CD14-positive monocyte (primary cell): ENCODE measurements at regions not wholly inside any gene's neighbourhood (a gene's known extent, or its start where the extent isn't known, plus 50 kb on each side); places are given as distances from the start of the nearest gene placed in this dataset.
"Not testable (repeated sequence)": the region's sequence is repeated elsewhere in the genome, so short reads cannot be mapped to it uniquely, and the experiment has no call there.

ENCODE experiments used
- DNase-seq, 3 donors: peaks; one replicate each; pipeline ENCODE4 v3.0.0-alpha.2; 2011 to 2022
- H2AFZ ChIP-seq: 2 replicates; pipeline ENCODE4 v1.6.0; 2012; ENCODE audit warnings: mild to moderate bottlenecking, low read depth, low read length, inconsistent platforms; ENCODE audit not compliant: insufficient read depth, poor library complexity, severe bottlenecking
- H3K27ac ChIP-seq, 2 donors: 1 replicate in 1 of 2; 2 replicates in 1 of 2; pipeline ENCODE4 v1.5.1; 2012 to 2013; ENCODE audit warnings: low read length in 2 of 2, control low read depth in 1 of 2, inconsistent platforms in 1 of 2, low read depth in 1 of 2, mild to moderate bottlenecking in 1 of 2
- H3K27me3 ChIP-seq, 2 donors: one replicate each; pipeline versions ENCODE4 v1.6.0 to v1.6.1; 2011 to 2013; ENCODE audit warnings: low read length in 2 of 2; ENCODE audit not compliant: control insufficient read depth in 2 of 2, insufficient read depth in 2 of 2
- H3K36me3 ChIP-seq, 2 donors: replicated peaks in 1 of 2; 1 replicate in 1 of 2; 2 replicates in 1 of 2; pipeline versions ENCODE4 v1.5.1 to v1.6.1; 2012 to 2013; ENCODE audit warnings: low read length in 2 of 2, control low read depth in 1 of 2, inconsistent platforms in 1 of 2, mild to moderate bottlenecking in 1 of 2; ENCODE audit not compliant: insufficient read depth in 2 of 2, control insufficient read depth in 1 of 2
- H3K4me1 ChIP-seq, 2 donors: 1 replicate in 1 of 2; 2 replicates in 1 of 2; pipeline versions ENCODE4 v1.5.1 to v1.6.1; 2012 to 2013; ENCODE audit warnings: low read length in 2 of 2, control low read depth in 1 of 2, inconsistent platforms in 1 of 2, mild to moderate bottlenecking in 1 of 2, moderate library complexity in 1 of 2; ENCODE audit not compliant: insufficient read depth in 2 of 2, control insufficient read depth in 1 of 2
- H3K4me2 ChIP-seq: replicated peaks from 2 replicates; pipeline ENCODE3; 2012; ENCODE audit warnings: low read length, moderate library complexity, mild to moderate bottlenecking; ENCODE audit not compliant: poor library complexity, severe bottlenecking; ENCODE audit errors: extremely low read depth
- H3K4me3 ChIP-seq, 3 experiments: fragments of 200-600 bp in 1 of 3; sonication (generic) in 1 of 3; replicated peaks in 1 of 3; 1 replicate in 2 of 3; 2 replicates in 1 of 3; pipeline ENCODE4 v1.5.1; 2011 to 2013; ENCODE audit warnings: low read length in 3 of 3, mild to moderate bottlenecking in 3 of 3, control low read depth in 2 of 3, low read depth in 2 of 3, inconsistent platforms in 1 of 3, moderate library complexity in 1 of 3
- H3K79me2 ChIP-seq: 2 replicates; pipeline ENCODE4 v1.6.0; 2012; ENCODE audit warnings: mild to moderate bottlenecking, control low read depth, inconsistent platforms, low read length, moderate library complexity; ENCODE audit not compliant: insufficient read depth
- H3K9ac ChIP-seq: 2 replicates; pipeline ENCODE4 v1.6.0; 2017; ENCODE audit warnings: low read length, mild to moderate bottlenecking; ENCODE audit not compliant: insufficient read depth, poor library complexity, severe bottlenecking
- H3K9me3 ChIP-seq, 2 donors: replicated peaks in 1 of 2; 1 replicate in 1 of 2; 2 replicates in 1 of 2; pipeline versions ENCODE4 v1.5.1 to v1.6.1; 2012 to 2013; ENCODE audit warnings: low read length in 2 of 2, control low read depth in 1 of 2; ENCODE audit not compliant: control insufficient read depth in 1 of 2, insufficient read depth in 1 of 2
- H4K20me1 ChIP-seq: 2 replicates; pipeline ENCODE4 v1.6.0; 2012; ENCODE audit warnings: mild to moderate bottlenecking, low read length, control low read depth, moderate library complexity; ENCODE audit not compliant: insufficient read depth
- H3K27ac Mint-ChIP-seq, 7 donors: one replicate each; pipeline ENCODE4 v1.8.0; 2020; ENCODE audit warnings: mild to moderate bottlenecking in 7 of 7, mixed read lengths in 7 of 7, moderate library complexity in 6 of 7, inconsistent platforms in 2 of 7
- H3K27me3 Mint-ChIP-seq, 3 donors: one replicate each; pipeline ENCODE4 v1.8.0; 2021 to 2022; ENCODE audit warnings: low read depth in 3 of 3, mild to moderate bottlenecking in 3 of 3, mixed read lengths in 3 of 3, moderate library complexity in 3 of 3, inconsistent platforms in 1 of 3
- H3K36me3 Mint-ChIP-seq, 2 donors: one replicate each; pipeline ENCODE4 v1.8.0; 2020; ENCODE audit warnings: mixed read lengths in 2 of 2, inconsistent platforms in 1 of 2, mild to moderate bottlenecking in 1 of 2
- H3K4me1 Mint-ChIP-seq: one replicate; pipeline ENCODE4 v1.8.0; 2020; ENCODE audit warnings: mild to moderate bottlenecking, mixed read lengths
- H3K4me3 Mint-ChIP-seq, 2 donors: one replicate each; pipeline ENCODE4 v1.8.0; 2020; ENCODE audit warnings: mild to moderate bottlenecking in 2 of 2, mixed read lengths in 2 of 2, moderate library complexity in 1 of 2
- H3K9me3 Mint-ChIP-seq, 7 donors: one replicate each; pipeline ENCODE4 v1.8.0; 2020 to 2022; ENCODE audit warnings: mixed read lengths in 7 of 7, mild to moderate bottlenecking in 6 of 7, moderate library complexity in 6 of 7, inconsistent platforms in 2 of 7
- CTCF ChIP-seq: fragments of 200-600 bp; IDR thresholded peaks from one replicate; pipeline ENCODE4 v1.8.0; 2022; ENCODE audit warnings: antibody characterized with exemption, mild to moderate bottlenecking
- WGBS: methylation state at CpG from one replicate; pipeline ENCODE4 v1.1.5; 2013; ENCODE audit warnings: missing lambda C conversion rate; ENCODE audit not compliant: insufficient coverage; 5-methylcytosine and 5-hydroxymethylcytosine counted together
- intact Hi-C, 2 donors: fragments of 100-400 bp; cut with micrococcal nuclease; formaldehyde crosslinking; loops; one replicate each; pipeline versions ENCODE4 v1.15.0 to v1.15.1; 2023

GRCh38 chr18:41642756-41643155 lies 312.3 kb upstream of the PIK3C3 start:
- 100% methylated on average over 1 of the region's 2 CpGs for WGBS
- Histone ChIP-seq H3K4me2 (no peak overlapping the region), H3K36me3 (no peaks in the 10 kb centered on the region), H3K4me3 (no peak overlapping the region), H3K79me2 (no peaks in the 10 kb centered on the region), H3K4me1 (no peaks in the 10 kb centered on the region), H2AFZ (no peak overlapping the region), H3K9me3 (peaks cover 0 to 4% of the 10 kb centered on the region in 2 donors), H4K20me1 (no peaks in the 10 kb centered on the region), H3K27ac (no peak overlapping the region), H3K27me3 (no peaks in the 10 kb centered on the region), H3K9ac (no peak overlapping the region)
- Mint-ChIP-seq H3K9me3 (peaks cover 0 to 3% (median 2%) of the 10 kb centered on the region in 7 donors), H3K36me3 (no peaks in the 10 kb centered on the region), H3K27ac (no peak overlapping the region), H3K4me3 (no peak overlapping the region), H3K4me1 (no peaks in the 10 kb centered on the region), H3K27me3 (no peaks in the 10 kb centered on the region)
- no peak for DNase-seq
- no peak for TF ChIP-seq CTCF
- intact Hi-C loops: no loop called here

- H3K9me3 ChIP-seq: peaks cover 0 to 4% of the 10 kb centered on the region in 2 donors
- no peaks in the 10 kb centered on the region for H3K79me2 ChIP-seq
- H3K27me3 Mint-ChIP-seq: no peaks in the 10 kb centered on the region
- H2AFZ ChIP-seq: no peak overlapping the region
- DNase-seq: no peak
- no peak overlapping the region for H3K9ac ChIP-seq
- H4K20me1 ChIP-seq: no peaks in the 10 kb centered on the region
- H3K27ac ChIP-seq: no peak overlapping the region
- no peaks in the 10 kb centered on the region for H3K36me3 ChIP-seq
- no peak overlapping the region for H3K4me2 ChIP-seq
- intact Hi-C loops: no loop called here
- H3K9me3 Mint-ChIP-seq: peaks cover 0 to 6% (median 2%) of the 10 kb centered on the region in 7 donors
- H3K4me1 ChIP-seq: no peaks in the 10 kb centered on the region
- no peak overlapping the region for H3K27ac Mint-ChIP-seq
- H3K4me3 Mint-ChIP-seq: no peak overlapping the region
- H3K4me3 ChIP-seq: no peak overlapping the region
- no peaks in the 10 kb centered on the region for H3K4me1 Mint-ChIP-seq
- H3K27me3 ChIP-seq: no peaks in the 10 kb centered on the region
- no peak for TF ChIP-seq CTCF
- H3K36me3 Mint-ChIP-seq: no peaks in the 10 kb centered on the region
Observed at GRCh38 chr18:41639218-41639617, 315.8 kb upstream of the PIK3C3 start.

- H3K4me2 ChIP-seq, H3K4me3 Mint-ChIP-seq, H3K4me1 ChIP-seq, H3K36me3 Mint-ChIP-seq, H3K4me1 Mint-ChIP-seq, H3K27ac ChIP-seq, DNase-seq, H4K20me1 ChIP-seq, H3K79me2 ChIP-seq, H3K36me3 ChIP-seq, H3K9ac ChIP-seq, H3K4me3 ChIP-seq, H2AFZ ChIP-seq, H3K9me3 ChIP-seq, H3K27me3 Mint-ChIP-seq, H3K27me3 ChIP-seq, H3K27ac Mint-ChIP-seq, intact Hi-C loops: not testable (repeated sequence)
- WGBS: 92% methylated on average over 17 of the region's 26 CpGs
- peaks cover 5 to 15% (median 9%) of the 10 kb centered on the region in 7 donors for H3K9me3 Mint-ChIP-seq
Observed at GRCh38 chr18:41631723-41632285, 323.2 kb upstream of the PIK3C3 start.
